PC-3 (cell line): ENCODE measurements at regions not wholly inside any gene's neighbourhood (a gene's known extent, or its start where the extent isn't known, plus 50 kb on each side); places are given as distances from the start of the nearest gene placed in this dataset.
"Not testable (repeated sequence)": the region's sequence is repeated elsewhere in the genome, so short reads cannot be mapped to it uniquely, and the experiment has no call there.

Experiments used
- ATAC-seq: fragments of 200-7000 bp; cut with Tn5 transposase; 2 replicates; pipeline ENCODE4 v1.9.1; 2020; ENCODE audit warnings: mild to moderate bottlenecking, moderate library complexity
- BruUV-seq: library from RNA; stranded (reverse); fragments of 400-500 nt; replicated peaks from 2 replicates; lab custom pipeline; 2021; lab: Mats Ljungman, UMichigan
- CTCF ChIA-PET: fragments of 300-600 bp; sonication (Branson Sonifier 250); formaldehyde crosslinking; loops from one replicate; lab custom pipeline; 2022; ENCODE audit warnings: antibody characterized with exemption; lab: Charles Lee
- POLR2A ChIA-PET: fragments of 300-600 bp; sonication (Branson Sonifier 250); formaldehyde crosslinking; loops from one replicate; lab custom pipeline; 2022; ENCODE audit warnings: antibody characterized with exemption; ENCODE audit not compliant: unreplicated experiment; lab: Charles Lee
- DNase-seq: peaks from one replicate; pipeline ENCODE4 v3.0.0-alpha.2; 2015
- H2AFZ ChIP-seq: fragments of 300-600 bp; sonication (generic); 2 replicates; pipeline ENCODE4 v1.6.0; 2016; ENCODE audit warnings: antibody characterized with exemption, low read length
- H3F3A ChIP-seq: fragments of 300-600 bp; sonication (generic); one replicate; pipeline ENCODE4 v1.6.0; 2017; ENCODE audit warnings: antibody characterized with exemption, low read length, control low read depth, mild to moderate bottlenecking; ENCODE audit not compliant: unreplicated experiment
- H3K27ac ChIP-seq: fragments of 300-600 bp; sonication (generic); 2 replicates; pipeline ENCODE4 v1.5.1; 2016; ENCODE audit warnings: mild to moderate bottlenecking, low read length
- H3K27me3 ChIP-seq: fragments of 300-600 bp; sonication (generic); 2 replicates; pipeline ENCODE4 v1.6.1; 2016; ENCODE audit warnings: low read length, mixed read lengths
- H3K36me3 ChIP-seq: fragments of 300-600 bp; sonication (generic); 2 replicates; pipeline ENCODE4 v1.6.1; 2016; ENCODE audit warnings: low read depth, mixed run types, low read length, mixed read lengths
- H3K4me1 ChIP-seq: fragments of 300-600 bp; sonication (generic); 2 replicates; pipeline ENCODE4 v1.5.1; 2016; ENCODE audit warnings: low read length; ENCODE audit not compliant: insufficient read depth
- H3K4me2 ChIP-seq: fragments of 300-600 bp; sonication (generic); 2 replicates; pipeline ENCODE4 v1.6.0; 2016; ENCODE audit warnings: low read length
- H3K4me3 ChIP-seq: fragments of 300-600 bp; sonication (generic); 2 replicates; pipeline ENCODE4 v1.5.1; 2016; ENCODE audit warnings: mild to moderate bottlenecking, low read length, mixed read lengths
- H3K79me2 ChIP-seq: fragments of 300-600 bp; sonication (generic); 2 replicates; pipeline ENCODE4 v1.6.1; 2017; ENCODE audit warnings: low read length, mixed read lengths
- H3K9ac ChIP-seq: fragments of 300-600 bp; sonication (generic); 2 replicates; pipeline ENCODE4 v1.6.0; 2016; ENCODE audit warnings: mild to moderate bottlenecking, low read length
- H3K9me2 ChIP-seq: fragments of 300-600 bp; sonication (generic); replicated peaks from 2 replicates; pipeline ENCODE4 v1.6.1; 2016; ENCODE audit warnings: mixed run types, low read length, mixed read lengths
- H3K9me3 ChIP-seq: fragments of 300-600 bp; sonication (generic); 2 replicates; pipeline ENCODE4 v1.6.1; 2016; ENCODE audit warnings: low read length, mixed read lengths
- H4K20me1 ChIP-seq: fragments of 300-600 bp; sonication (generic); 2 replicates; pipeline ENCODE4 v1.6.1; 2016; ENCODE audit warnings: low read length, mixed read lengths
- CTCF ChIP-seq: fragments of 300-600 bp; sonication (generic); conservative IDR thresholded peaks from 2 replicates; pipeline ENCODE4 v1.5.1; 2017; ENCODE audit warnings: antibody characterized with exemption, low read depth, mild to moderate bottlenecking, low read length
- EZH2 ChIP-seq: fragments of 300-600 bp; sonication (generic); IDR thresholded peaks from one replicate; pipeline ENCODE4 v1.6.1; 2017; ENCODE audit warnings: antibody characterized with exemption, mild to moderate bottlenecking, low read length; ENCODE audit not compliant: unreplicated experiment
- EZH2phosphoT487 ChIP-seq: fragments of 300-600 bp; sonication (generic); IDR thresholded peaks from 2 replicates; pipeline ENCODE4 v1.6.1; 2018; ENCODE audit warnings: mild to moderate bottlenecking, antibody characterized with exemption, low read length, borderline replicate concordance
- intact Hi-C: fragments of 100-400 bp; cut with micrococcal nuclease; formaldehyde crosslinking; loops from 2 replicates; pipeline ENCODE4 v1.9.0; 2023

DNA sequence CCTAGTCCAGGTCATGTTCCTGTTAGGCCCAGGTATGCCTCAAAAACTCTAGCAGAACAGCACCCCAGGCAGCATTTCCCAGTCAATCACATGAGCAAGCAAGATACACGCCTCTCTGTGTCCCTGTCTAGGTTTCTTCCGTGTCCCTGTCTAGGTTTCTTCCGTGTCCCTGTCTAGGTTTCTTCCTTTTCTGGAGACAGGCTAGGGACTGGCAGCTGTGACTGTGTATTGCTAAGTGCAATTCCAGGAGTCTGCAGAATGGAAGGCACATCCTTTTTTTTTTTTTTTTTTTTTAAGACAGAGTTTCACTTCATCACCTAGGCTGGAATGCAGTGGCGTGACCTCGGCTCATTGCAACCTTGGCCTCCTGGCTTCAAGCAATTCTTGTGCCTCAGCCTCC is 77.6 kb downstream of the SETD4 start:
- no peak overlapping the region for H3K4me3 ChIP-seq
- H3K4me2 ChIP-seq: no peak overlapping the region
- H3K27me3 ChIP-seq: peaks cover 5% of the 10 kb centered on the region; the same call in 1 of the 2 replicates
- no peak overlapping the region for H3K27ac ChIP-seq
- H3F3A ChIP-seq: no peaks in the 10 kb centered on the region
- ChIA-PET POLR2A (no interaction called here), CTCF (no interaction called here)
- ATAC-seq: no peak
- no peaks in the 10 kb centered on the region for H3K79me2 ChIP-seq
- no peak for DNase-seq
- intact Hi-C loops: no loop called here
- H3K36me3 ChIP-seq: no peaks in the 10 kb centered on the region
- TF ChIP-seq CTCF (no peak), EZH2 (no peak), EZH2phosphoT487 (no peak)
- BruUV-seq: no TSS peak
- H3K9ac ChIP-seq: no peak overlapping the region
- no peaks in the 10 kb centered on the region for H3K9me3 ChIP-seq
- H4K20me1 ChIP-seq: no peaks in the 10 kb centered on the region
- H2AFZ ChIP-seq: no peak overlapping the region
- no peaks in the 10 kb centered on the region for H3K4me1 ChIP-seq
- no peaks in the 10 kb centered on the region for H3K9me2 ChIP-seq

GRCh38 chr21:35981514-35982070 is 78.7 kb downstream of the SETD4 start:
- H3K27ac ChIP-seq: no peak overlapping the region
- no peak for ATAC-seq
- H3K9me3 ChIP-seq: no peaks in the 10 kb centered on the region
- H3K36me3 ChIP-seq: no peaks in the 10 kb centered on the region
- H4K20me1 ChIP-seq: no peaks in the 10 kb centered on the region
- no peaks in the 10 kb centered on the region for H3K79me2 ChIP-seq
- no peak overlapping the region for H3K4me3 ChIP-seq
- no peaks in the 10 kb centered on the region for H3K4me1 ChIP-seq
- H3K9ac ChIP-seq: no peak overlapping the region
- ChIA-PET POLR2A (no interaction called here), CTCF (no interaction called here)
- DNase-seq: no peak
- H3K4me2 ChIP-seq: no peak overlapping the region
- BruUV-seq: no TSS peak
- no peaks in the 10 kb centered on the region for H3F3A ChIP-seq
- intact Hi-C loops: no loop called here
- H3K9me2 ChIP-seq: no peaks in the 10 kb centered on the region
- H2AFZ ChIP-seq: no peak overlapping the region
- H3K27me3 ChIP-seq: no peaks in the 10 kb centered on the region
- TF ChIP-seq EZH2 (no peak), CTCF (no peak), EZH2phosphoT487 (no peak)

- POLR2A ChIA-PET: no interaction called here
- DNase-seq (no peak), ATAC-seq (no peak)
- H3K4me2 ChIP-seq: no peak overlapping the region
- no peaks in the 10 kb centered on the region for H3K36me3 ChIP-seq
- no peaks in the 10 kb centered on the region for H3K9me3 ChIP-seq
- H2AFZ ChIP-seq: no peak overlapping the region
- no peaks in the 10 kb centered on the region for H3K79me2 ChIP-seq
- H3K27ac ChIP-seq: no peak overlapping the region
- no peak overlapping the region for H3K9ac ChIP-seq
- no peaks in the 10 kb centered on the region for H3K9me2 ChIP-seq
- H3K27me3 ChIP-seq: no peaks in the 10 kb centered on the region
- no peaks in the 10 kb centered on the region for H3F3A ChIP-seq
- TF ChIP-seq EZH2phosphoT487: no peak
- no peak for TF ChIP-seq CTCF
- no peak for TF ChIP-seq EZH2
- CTCF ChIA-PET: no interaction called here
- no peak overlapping the region for H3K4me3 ChIP-seq
- no TSS peak for BruUV-seq
- H3K4me1 ChIP-seq: no peaks in the 10 kb centered on the region
- no peaks in the 10 kb centered on the region for H4K20me1 ChIP-seq
- intact Hi-C loops: no loop called here
Measured at GRCh38 chr21:35980821-35981220, 79.5 kb downstream of the SETD4 start.

DNA sequence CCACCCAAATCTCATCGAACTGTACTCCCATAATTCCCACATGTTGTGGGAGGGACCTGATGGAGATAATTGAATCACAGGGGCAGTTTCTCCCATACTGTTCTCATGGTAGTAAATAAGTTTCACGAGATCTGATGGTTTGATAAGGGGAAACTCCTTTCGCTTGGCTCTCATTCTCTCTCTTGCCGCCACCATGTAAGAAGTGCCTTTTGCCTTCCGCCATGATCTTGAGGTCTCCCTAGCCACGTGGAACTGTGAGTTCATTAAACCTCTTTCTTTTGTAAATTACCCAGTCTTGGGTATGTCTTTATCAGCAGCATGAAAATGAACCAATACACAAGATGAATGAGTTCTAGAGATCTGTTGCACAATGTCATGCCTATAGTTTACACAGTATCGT is 82.5 kb downstream of the SETD4 start:
- not testable (repeated sequence) for BruUV-seq, H3K36me3 ChIP-seq

More for the DNA sequence above, 82.5 kb downstream of the SETD4 start:
- H3K9ac ChIP-seq, DNase-seq, H3K4me3 ChIP-seq, H3K4me2 ChIP-seq, H3K27ac ChIP-seq, POLR2A ChIA-PET, H3F3A ChIP-seq, CTCF ChIA-PET, H4K20me1 ChIP-seq, H3K27me3 ChIP-seq, H2AFZ ChIP-seq, H3K9me2 ChIP-seq, intact Hi-C loops, H3K79me2 ChIP-seq, ATAC-seq, H3K9me3 ChIP-seq: not testable (repeated sequence)
- H3K4me1 ChIP-seq: peaks cover 15% of the 10 kb centered on the region; the same call in 1 of the 2 replicates
